WTC11 (cell line): ENCODE measurements at regions not wholly inside any gene's neighbourhood (a gene's known extent, or its start where the extent isn't known, plus 50 kb on each side); places are given as distances from the start of the nearest gene placed in this dataset.

ENCODE experiments used
- ATAC-seq: fragments of 200-7000 bp; cut with Tn5 transposase; 2 replicates; pipeline ENCODE4 v1.10.0; 2021; ENCODE audit warnings: mild to moderate bottlenecking, moderate library complexity
- CTCF ChIA-PET: fragments of 300-600 bp; sonication (Branson Sonifier 250); formaldehyde crosslinking; loops from one replicate; lab custom pipeline; 2021; ENCODE audit warnings: antibody characterized with exemption; lab: Charles Lee
- POLR2A ChIA-PET: fragments of 350-600 bp; sonication (Branson Sonifier 250); formaldehyde crosslinking; loops from one replicate; lab custom pipeline; 2021; ENCODE audit warnings: antibody characterized with exemption; lab: Charles Lee
- DNase-seq: peaks from one replicate; pipeline ENCODE4 v3.0.0; 2021; ENCODE audit warnings: low spot score
- H3K27ac Mint-ChIP-seq: 2 replicates; pipeline ENCODE4 v1.8.0; 2021; ENCODE audit warnings: mixed read lengths
- H3K27me3 Mint-ChIP-seq: 2 replicates; pipeline ENCODE4 v1.8.0; 2021; ENCODE audit warnings: low read depth, mild to moderate bottlenecking, moderate library complexity, mixed read lengths
- H3K36me3 Mint-ChIP-seq: 2 replicates; pipeline ENCODE4 v1.8.0; 2021; ENCODE audit warnings: mixed read lengths
- H3K4me1 Mint-ChIP-seq: 2 replicates; pipeline ENCODE4 v1.8.0; 2022; ENCODE audit warnings: mixed read lengths
- H3K4me3 Mint-ChIP-seq: 2 replicates; pipeline ENCODE4 v1.8.0; 2021; ENCODE audit warnings: mild to moderate bottlenecking, moderate library complexity, mixed read lengths
- H3K9me3 Mint-ChIP-seq: 2 replicates; pipeline ENCODE4 v1.8.0; 2021; ENCODE audit warnings: mixed read lengths
- CTCF ChIP-seq: fragments of 200-600 bp; IDR thresholded peaks from 2 replicates; pipeline ENCODE4 v1.8.0; 2022; ENCODE audit warnings: antibody characterized with exemption
- ESRRA ChIP-seq: sonication (generic); formaldehyde crosslinking; IDR thresholded peaks from 2 replicates; pipeline ENCODE4 v1.8.1; 2022; ENCODE audit warnings: mild to moderate bottlenecking, missing genetic modification reagents, borderline replicate concordance
- GABPB1 ChIP-seq: sonication (generic); formaldehyde crosslinking; IDR thresholded peaks from 2 replicates; pipeline ENCODE4 v1.8.1; 2023; ENCODE audit warnings: mild to moderate bottlenecking, missing genetic modification reagents
- IRF1 ChIP-seq: sonication (generic); formaldehyde crosslinking; IDR thresholded peaks from 2 replicates; pipeline ENCODE4 v1.8.0; 2023; ENCODE audit warnings: missing genetic modification reagents
- IRF2 ChIP-seq: sonication (generic); formaldehyde crosslinking; IDR thresholded peaks from 2 replicates; pipeline ENCODE4 v1.8.0; 2022; ENCODE audit warnings: low read depth, missing genetic modification reagents, borderline replicate concordance
- KAT7 ChIP-seq: sonication (generic); formaldehyde crosslinking; IDR thresholded peaks from 2 replicates; pipeline ENCODE4 v1.8.1; 2023; ENCODE audit warnings: missing genetic modification reagents, mild to moderate bottlenecking, borderline replicate concordance
- MAX ChIP-seq: sonication (generic); formaldehyde crosslinking; IDR thresholded peaks from 2 replicates; pipeline ENCODE4 v1.8.0; 2022; ENCODE audit warnings: mild to moderate bottlenecking, missing genetic modification reagents
- MLX ChIP-seq: sonication (generic); formaldehyde crosslinking; IDR thresholded peaks from 2 replicates; pipeline ENCODE4 v1.8.1; 2023; ENCODE audit warnings: mild to moderate bottlenecking, missing genetic modification reagents, moderate library complexity
- MXD4 ChIP-seq: fragments of 250-450 bp; sonication (Bioruptor Pico); IDR thresholded peaks from 2 replicates; pipeline ENCODE4 v1.8.0; 2021; ENCODE audit warnings: mild to moderate bottlenecking, moderate library complexity, borderline replicate concordance
- MYBL2 ChIP-seq: sonication (generic); formaldehyde crosslinking; IDR thresholded peaks from 2 replicates; pipeline ENCODE4 v1.8.1; 2023; ENCODE audit warnings: mild to moderate bottlenecking, moderate library complexity, missing genetic modification reagents
- NR1H2 ChIP-seq: sonication (generic); formaldehyde crosslinking; IDR thresholded peaks from 2 replicates; pipeline ENCODE4 v1.9.0; 2021; ENCODE audit warnings: mild to moderate bottlenecking, moderate library complexity, missing genetic modification reagents
- PREB ChIP-seq: sonication (generic); formaldehyde crosslinking; IDR thresholded peaks from 2 replicates; pipeline ENCODE4 v1.8.1; 2022; ENCODE audit warnings: mild to moderate bottlenecking, missing genetic modification reagents, moderate library complexity, borderline replicate concordance
- PRRX2 ChIP-seq: fragments of 250-450 bp; sonication (Bioruptor Pico); IDR thresholded peaks from 2 replicates; pipeline ENCODE4 v1.8.0; 2021; ENCODE audit warnings: mild to moderate bottlenecking
- SMAD4 ChIP-seq: sonication (generic); formaldehyde crosslinking; IDR thresholded peaks from 2 replicates; pipeline ENCODE4 v1.8.0; 2022; ENCODE audit warnings: mild to moderate bottlenecking, missing genetic modification reagents
- TEAD4 ChIP-seq: sonication (generic); formaldehyde crosslinking; IDR thresholded peaks from 2 replicates; pipeline ENCODE4 v1.8.0; 2022; ENCODE audit warnings: mild to moderate bottlenecking, missing genetic modification reagents
- TP53 ChIP-seq: sonication (generic); formaldehyde crosslinking; IDR thresholded peaks from 2 replicates; pipeline ENCODE4 v1.8.1; 2023; ENCODE audit warnings: mild to moderate bottlenecking, missing genetic modification reagents
- USF1 ChIP-seq: sonication (generic); formaldehyde crosslinking; IDR thresholded peaks from 2 replicates; pipeline ENCODE4 v1.8.0; 2022; ENCODE audit warnings: mild to moderate bottlenecking, missing genetic modification reagents
- ZBTB21 ChIP-seq: sonication (generic); formaldehyde crosslinking; IDR thresholded peaks from 2 replicates; pipeline ENCODE4 v1.8.1; 2023; ENCODE audit warnings: mild to moderate bottlenecking, missing genetic modification reagents, borderline replicate concordance
- ZNF121 ChIP-seq: sonication (generic); formaldehyde crosslinking; IDR thresholded peaks from 2 replicates; pipeline ENCODE4 v1.8.0; 2023; ENCODE audit warnings: missing genetic modification reagents
- ZNF263 ChIP-seq: sonication (generic); formaldehyde crosslinking; IDR thresholded peaks from 2 replicates; pipeline ENCODE4 v1.8.1; 2022; ENCODE audit warnings: low read depth, mild to moderate bottlenecking, moderate library complexity, missing genetic modification reagents
- ZNF423 ChIP-seq: fragments of 250-450 bp; sonication (Bioruptor Pico); IDR thresholded peaks from 2 replicates; pipeline ENCODE4 v2.1.2; 2022; ENCODE audit warnings: mild to moderate bottlenecking, moderate library complexity

GRCh38 chr21:17929510-17929909 lies 110.4 kb upstream of the C21orf91 start (continued):
- no peak for TF ChIP-seq ZNF423 (CRISPR knock-in tag)
- TF ChIP-seq MXD4 (CRISPR knock-in tag) = no peak
- TF ChIP-seq PREB (CRISPR knock-in tag) = no peak

GRCh38 chr21:17925899-17926298 lies 106.7 kb upstream of the C21orf91 start:
- Mint-ChIP-seq H3K36me3 (peaks cover 16% of the 10 kb centered on the region), H3K27me3 (no peaks in the 10 kb centered on the region), H3K9me3 (peaks cover 12% of the 10 kb centered on the region), H3K4me1 (peaks cover 23% of the 10 kb centered on the region)
- no peak for DNase-seq
- no peak for TF ChIP-seq USF1
- no peak for TF ChIP-seq TP53
- TF ChIP-seq TEAD4 (CRISPR knock-in tag) = no peak
- TF ChIP-seq SMAD4 (CRISPR knock-in tag) = no peak
- TF ChIP-seq KAT7 = no peak
- no peak for TF ChIP-seq IRF2
- no peak for TF ChIP-seq ZBTB21 (CRISPR knock-in tag)
- TF ChIP-seq ESRRA = no peak
- TF ChIP-seq GABPB1 (CRISPR knock-in tag) = no peak
- TF ChIP-seq, all 79 proteins: peak for 0
- ChIA-PET POLR2A (no interaction called here), CTCF (interaction anchor here (0.6 to 2.9 kb wide), 23 partner anchors 9 to 366 kb away, joined by 3 to 13 read pairs (median 5); partner anchors contain the start of gene C21orf91)
- Mint-ChIP-seq H3K27ac (no peak overlapping the region), H3K4me3 (no peak overlapping the region)
- no peak for ATAC-seq

- TF ChIP-seq MYBL2 (CRISPR knock-in tag) = no peak
- peak; percentile 78 for TF ChIP-seq CTCF
- ATAC-seq = peak; percentile 99
- Mint-ChIP-seq H3K36me3 (peaks cover 22% of the 10 kb centered on the region), H3K9me3 (peaks cover 19% of the 10 kb centered on the region), H3K27me3 (no peaks in the 10 kb centered on the region), H3K4me1 (peaks cover 23% of the 10 kb centered on the region), H3K4me3 (no peak overlapping the region), H3K27ac (no peak overlapping the region)
- peak; percentile 53 for DNase-seq
- ChIA-PET CTCF (interaction anchor here (0.6 to 2.9 kb wide), 28 partner anchors 10 to 1447 kb away, joined by 3 to 13 read pairs (median 5); no protein-coding TSS in a partner anchor), POLR2A (no interaction called here)
Observed at GRCh38 chr21:17925000-17925610, 105.9 kb upstream of the C21orf91 start.

GRCh38 chr21:17921579-17922530 lies 102.7 kb upstream of the C21orf91 start:
- H3K27ac Mint-ChIP-seq = no peak overlapping the region
- H3K4me3 Mint-ChIP-seq = no peak overlapping the region
- H3K4me1 Mint-ChIP-seq = peaks cover 23% of the 10 kb centered on the region
- peaks cover 53% of the 10 kb centered on the region for H3K36me3 Mint-ChIP-seq
- H3K9me3 Mint-ChIP-seq = peaks cover 51% of the 10 kb centered on the region
- no peak for ATAC-seq
- H3K27me3 Mint-ChIP-seq = no peaks in the 10 kb centered on the region
- CTCF ChIA-PET = interaction anchor here (1.6 to 1.7 kb wide), 2 partner anchors 9 to 21 kb away, joined by 5 to 6 read pairs; no protein-coding TSS in a partner anchor
- POLR2A ChIA-PET = no interaction called here
- no peak for TF ChIP-seq NR1H2 (CRISPR knock-in tag)
- TF ChIP-seq ZNF263 (CRISPR knock-in tag) = no peak
- no peak for TF ChIP-seq PRRX2 (CRISPR knock-in tag)
- no peak for TF ChIP-seq MXD4 (CRISPR knock-in tag)
- TF ChIP-seq MAX (CRISPR knock-in tag) = no peak
- no peak for TF ChIP-seq CTCF
- TF ChIP-seq ZNF121 (CRISPR knock-in tag) = no peak
- no peak for TF ChIP-seq IRF1 (CRISPR knock-in tag)
- no peak for TF ChIP-seq MLX (CRISPR knock-in tag)
- TF ChIP-seq, all 79 proteins: peak for 0
- DNase-seq = no peak
